Caki2 (cell line): ENCODE measurements at regions not wholly inside any gene's neighbourhood (a gene's known extent, or its start where the extent isn't known, plus 50 kb on each side); places are given as distances from the start of the nearest gene placed in this dataset.

Source experiments
- DNase-seq: peaks from one replicate; pipeline ENCODE4 v3.0.0-alpha.2; 2015; ENCODE audit warnings: low read depth
- in situ Hi-C: cut with HindIII; loops from 2 replicates; pipeline ENCODE4 v1.10.0; 2016; ENCODE audit warnings: low sequenced_read_pairs, low pct_unique_long_range_greater_than_20kb, mixed read lengths

DNA sequence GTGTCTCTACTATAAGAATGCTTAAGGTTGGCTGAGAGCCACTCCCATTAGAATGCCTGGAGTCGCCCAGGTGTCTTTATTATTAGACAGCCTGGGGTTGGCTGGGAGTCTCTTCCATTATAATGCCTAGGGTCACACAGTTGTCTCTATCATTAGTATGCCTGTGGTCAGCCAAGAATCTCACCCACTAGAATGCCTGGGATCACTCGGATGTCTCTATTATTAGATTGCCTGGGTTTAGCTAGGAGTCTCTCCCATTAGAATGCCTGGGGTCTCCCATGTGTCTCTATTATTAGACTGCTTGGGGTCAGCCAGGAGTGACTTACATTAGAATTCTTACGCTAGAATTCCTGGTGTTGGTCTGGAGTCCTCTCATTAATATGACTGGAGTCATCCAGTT lies 2255.3 kb downstream of the TP53TG3F start:
- in situ Hi-C loops = no loop called here
- DNase-seq = no peak

- DNase-seq = no peak
- in situ Hi-C loops = no loop called here
Observed at GRCh38 chr16:35724551-35724950, 2265.1 kb downstream of the TP53TG3F start.

DNA sequence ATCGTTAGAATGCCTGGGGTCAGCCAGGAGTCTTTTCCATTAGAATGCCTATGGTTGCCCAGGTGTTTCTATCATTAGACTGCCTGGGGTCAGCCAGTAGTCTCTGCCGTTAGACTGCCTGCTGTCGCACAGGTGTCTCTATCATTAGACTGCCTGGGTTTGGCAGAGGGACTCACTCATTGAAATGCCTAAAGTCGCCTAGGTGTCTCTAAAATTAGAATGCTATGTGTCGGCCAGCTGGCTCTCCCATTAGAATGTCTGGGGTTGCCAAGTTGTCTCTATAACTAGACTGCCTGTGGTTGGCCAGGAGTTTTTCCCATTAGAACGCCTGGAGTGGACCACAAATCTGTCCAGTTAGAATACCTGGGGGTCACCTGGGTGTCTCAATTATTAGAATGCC lies 2266.5 kb downstream of the TP53TG3F start:
- in situ Hi-C loops = no loop called here
- DNase-seq = no peak

- in situ Hi-C loops = no loop called here
- no peak for DNase-seq
Observed at GRCh38 chr16:35730251-35730650, 2270.8 kb downstream of the TP53TG3F start.

- in situ Hi-C loops = no loop called here
- no peak for DNase-seq
Observed at GRCh38 chr16:35731341-35732040, 2272.1 kb downstream of the TP53TG3F start.

GRCh38 chr16:35732046-35732810 lies 2272.8 kb downstream of the TP53TG3F start:
- DNase-seq = no peak
- in situ Hi-C loops = no loop called here

DNA sequence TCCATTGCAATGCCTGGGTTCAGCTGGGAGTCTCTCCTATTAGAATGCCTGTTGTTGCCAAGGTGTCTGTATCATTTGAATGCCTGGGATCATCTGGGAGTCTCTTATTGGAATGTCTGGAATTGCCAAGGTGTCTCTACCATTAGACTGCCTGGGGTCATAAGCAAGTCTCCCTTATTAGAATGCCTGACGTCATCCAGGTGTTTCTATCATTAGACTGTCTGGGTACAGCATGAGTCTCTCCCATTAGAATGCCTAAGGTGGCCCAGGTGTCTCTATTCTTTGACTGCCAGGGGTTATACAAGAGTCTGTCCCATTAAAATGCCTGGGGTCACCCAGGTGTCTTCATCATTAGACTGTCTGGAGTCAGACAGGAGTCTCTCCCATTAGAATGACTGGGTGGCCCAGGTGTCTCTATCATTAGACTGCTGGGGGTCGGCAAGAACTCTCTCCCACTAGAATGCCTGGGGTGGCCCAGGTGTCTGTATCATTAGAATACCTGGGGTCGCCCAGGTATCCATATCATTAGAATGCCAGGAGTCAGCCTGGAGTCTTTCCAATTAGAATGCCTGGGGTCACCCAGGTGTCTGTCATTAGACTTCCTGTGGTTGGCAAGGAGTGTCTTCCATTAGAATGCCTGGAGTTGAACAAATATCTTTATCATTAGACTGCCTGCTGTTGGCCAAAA lies 2274.0 kb downstream of the TP53TG3F start:
- in situ Hi-C loops = no loop called here

GRCh38 chr16:35733971-35734702 lies 2274.7 kb downstream of the TP53TG3F start:
- DNase-seq = no peak
- in situ Hi-C loops = no loop called here

More for the DNA sequence above, 2274.0 kb downstream of the TP53TG3F start:
- no peak for DNase-seq

GRCh38 chr16:35734728-35735402 lies 2275.5 kb downstream of the TP53TG3F start:
- in situ Hi-C loops = no loop called here
- DNase-seq = no peak

DNA sequence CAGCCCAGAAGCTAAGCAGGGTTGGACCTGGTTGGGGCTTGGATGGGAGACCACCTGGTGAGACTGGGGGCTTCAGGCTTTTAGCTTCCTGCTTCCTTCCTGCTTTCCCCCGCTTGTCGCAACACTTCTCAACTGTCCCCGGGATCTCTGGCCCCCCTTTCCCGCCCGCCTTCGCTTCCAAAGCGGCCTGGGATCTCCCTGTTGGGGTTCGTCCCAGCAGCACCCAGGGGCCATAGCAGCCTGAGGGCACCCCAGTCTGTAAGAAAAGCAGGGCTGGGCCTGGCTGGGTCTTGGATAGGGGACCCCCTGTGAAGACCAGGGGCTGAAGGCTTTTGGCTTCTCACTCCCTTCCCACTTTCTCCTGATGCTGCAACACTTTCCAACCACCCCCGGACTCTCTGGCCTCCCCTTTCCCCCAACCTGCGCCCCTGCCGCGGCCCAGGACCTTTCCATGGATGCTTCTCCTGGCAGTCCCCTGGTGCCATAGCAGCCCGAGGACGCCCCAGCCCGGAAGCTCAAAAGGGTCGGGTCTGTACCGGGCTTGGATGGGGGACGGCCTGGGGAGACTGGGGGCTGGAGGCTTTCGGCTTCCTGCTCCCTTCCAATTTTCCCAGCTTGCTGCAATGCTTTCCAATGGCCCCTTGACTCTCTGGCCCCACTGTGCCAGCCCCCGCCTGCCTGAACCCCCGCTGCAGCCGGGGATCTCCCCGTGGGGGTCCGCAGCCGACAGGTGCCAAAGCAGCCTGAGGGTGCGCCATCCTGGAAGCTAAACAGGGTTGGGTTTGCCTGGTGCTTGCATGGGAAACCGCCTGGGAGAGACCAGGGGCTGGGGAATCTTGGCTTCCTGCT lies 2276.2 kb downstream of the TP53TG3F start:
- no peak for DNase-seq
- in situ Hi-C loops = no loop called here

DNA sequence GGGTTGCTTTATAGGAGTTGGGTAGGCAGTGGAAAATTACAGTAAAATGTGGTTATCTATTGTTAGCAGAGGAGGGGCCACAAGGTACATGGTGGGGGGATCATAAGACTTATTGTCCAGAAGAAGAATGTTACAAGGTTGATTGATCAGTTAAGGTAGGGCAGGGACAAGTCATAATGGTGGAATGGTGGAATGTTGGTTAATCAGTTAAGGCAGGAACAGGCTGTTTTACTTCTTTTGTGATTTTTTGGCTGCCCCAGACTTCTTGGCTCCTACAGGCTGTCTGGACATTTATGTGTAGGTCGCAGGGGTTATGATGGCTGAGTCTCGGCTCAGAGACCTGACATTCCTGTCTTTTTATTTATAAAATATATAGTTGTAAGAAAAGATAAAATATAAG lies 2277.1 kb downstream of the TP53TG3F start:
- DNase-seq = no peak
- in situ Hi-C loops = no loop called here

DNA sequence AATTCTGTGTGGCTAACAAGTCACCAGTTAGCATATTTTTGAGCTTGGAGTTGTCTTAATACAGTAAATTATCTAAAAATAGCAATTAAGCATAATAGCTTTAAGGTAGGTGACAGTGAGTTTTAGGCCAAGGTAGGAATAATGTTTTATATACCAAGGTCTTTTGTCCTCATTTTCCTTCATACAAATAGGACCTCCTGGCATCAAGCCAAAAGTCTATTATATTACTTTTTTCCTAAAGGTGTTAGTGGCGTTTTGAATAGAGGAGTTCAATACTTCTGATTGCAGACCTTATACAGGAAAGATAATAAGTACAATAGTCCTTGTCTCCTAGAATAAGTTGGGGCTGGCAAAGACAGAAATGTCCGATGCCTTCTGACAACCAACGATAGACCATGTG lies 2277.7 kb downstream of the TP53TG3F start:
- in situ Hi-C loops = no loop called here
- DNase-seq = no peak

DNA sequence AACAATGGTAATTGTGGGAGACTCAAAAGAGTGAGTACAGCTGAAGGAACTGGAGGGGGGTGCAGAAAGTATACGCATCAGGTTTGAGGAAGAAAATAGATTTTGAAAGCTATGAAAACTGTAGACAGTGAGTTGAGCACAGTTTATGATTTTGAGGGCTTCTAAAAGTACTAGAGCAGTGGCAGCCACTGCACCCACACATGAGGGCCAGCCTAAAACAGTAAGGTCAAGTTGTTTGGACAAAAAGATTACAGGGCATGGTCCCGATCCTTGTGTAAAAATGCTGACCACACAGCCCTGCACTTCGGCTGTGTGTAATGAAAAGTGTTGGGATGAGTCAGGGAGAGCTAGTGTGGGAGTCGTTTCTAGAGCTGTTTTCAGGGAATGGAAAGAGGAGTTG lies 2282.1 kb downstream of the TP53TG3F start:
- no peak for DNase-seq
- in situ Hi-C loops = no loop called here

DNA sequence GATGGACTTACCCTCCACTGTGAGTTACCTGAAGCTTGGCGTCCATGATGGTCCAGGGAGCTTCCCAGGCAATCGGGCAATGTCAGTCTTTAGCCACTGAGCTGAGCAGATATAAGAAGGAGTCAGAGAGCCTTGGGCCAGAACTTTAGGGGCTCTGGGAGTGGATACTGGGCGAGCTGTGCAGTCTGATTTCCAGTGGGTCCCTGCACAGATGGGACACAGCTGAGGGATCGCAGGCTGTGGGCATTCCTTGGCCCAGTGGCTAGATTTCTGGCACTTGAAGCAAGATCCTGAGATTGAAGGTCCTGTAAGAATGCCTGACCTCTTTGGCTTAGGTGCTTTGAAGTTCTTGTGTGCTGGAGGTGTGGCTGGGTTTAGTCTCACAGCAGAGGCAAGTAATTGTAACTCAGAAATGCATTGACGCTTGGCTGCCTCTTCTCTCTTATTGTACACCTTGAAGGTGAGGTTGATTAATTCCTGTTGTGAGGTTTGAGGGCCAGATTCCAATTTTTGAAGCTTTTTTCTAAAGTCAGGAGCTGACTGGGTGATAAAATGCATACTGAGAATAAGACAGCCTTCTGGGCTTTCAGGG lies 2283.8 kb downstream of the TP53TG3F start:
- in situ Hi-C loops = no loop called here
- no peak for DNase-seq

DNA sequence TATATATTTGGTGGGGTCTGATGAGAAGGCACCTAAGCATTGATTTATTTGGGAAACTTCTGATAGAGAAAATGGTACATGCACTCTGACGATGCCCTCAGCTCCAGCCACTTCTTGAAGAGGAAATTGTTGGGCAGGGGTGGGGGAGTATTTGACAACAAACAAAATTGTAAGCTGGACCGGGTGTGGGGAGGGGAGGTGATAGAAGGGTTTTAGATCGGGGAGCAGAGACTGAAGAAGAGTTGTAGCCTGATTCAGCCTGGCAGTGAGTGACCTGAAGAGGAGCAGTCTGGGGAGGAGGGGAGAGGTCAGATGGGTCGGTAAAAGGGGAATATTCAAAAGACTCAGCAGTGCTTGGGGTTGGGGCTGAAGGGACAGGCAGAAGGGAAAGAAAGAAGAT lies 2284.7 kb downstream of the TP53TG3F start:
- in situ Hi-C loops = no loop called here
- DNase-seq = no peak

DNA sequence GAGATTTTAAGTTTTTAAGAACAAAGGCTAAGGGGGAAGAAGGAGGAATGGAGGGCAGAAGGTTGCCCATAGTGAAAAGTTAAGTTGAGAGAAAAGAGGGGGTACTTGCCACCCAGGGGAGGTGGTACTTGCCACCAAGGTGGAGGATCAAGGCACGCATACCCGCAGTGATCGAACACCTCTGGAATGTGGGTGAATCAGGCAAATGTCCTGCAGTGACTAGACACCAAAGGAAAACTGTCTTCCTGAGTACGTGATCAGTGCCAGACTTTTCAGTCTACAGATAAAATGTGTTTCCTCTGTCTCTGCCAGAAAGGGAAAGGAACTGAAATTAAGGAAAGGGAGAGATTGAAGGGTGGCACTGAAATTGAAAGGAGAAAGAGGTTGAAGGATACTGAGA lies 2285.3 kb downstream of the TP53TG3F start:
- DNase-seq = peak; percentile 60
- in situ Hi-C loops = no loop called here

GRCh38 chr16:35745191-35745590 lies 2285.8 kb downstream of the TP53TG3F start:
- DNase-seq = peak; percentile 63
- in situ Hi-C loops = no loop called here
